NCI-H345 treated with DMSO at 0.1 percent for 48 hours (cell line): ENCODE measurements at regions not wholly inside any gene's neighbourhood (a gene's known extent, or its start where the extent isn't known, plus 50 kb on each side); places are given as distances from the start of the nearest gene placed in this dataset.

Source experiments
- DNase-seq: peaks from one replicate; lab custom pipeline; 2025; ENCODE audit not compliant: unreplicated experiment; lab: John Stamatoyannopoulos, UW

GRCh38 chr10:123450956-123451605 lies 215.1 kb upstream of the GPR26 start:
- DNase-seq: no peak

- no peak for DNase-seq
Observed at GRCh38 chr10:123451618-123452245, 214.4 kb upstream of the GPR26 start.

GRCh38 chr10:123454987-123455386 lies 211.2 kb upstream of the GPR26 start:
- DNase-seq: no peak

GRCh38 chr10:123455861-123456260 lies 210.3 kb upstream of the GPR26 start:
- no peak for DNase-seq

- no peak for DNase-seq
Observed at GRCh38 chr10:123458933-123459332, 207.2 kb upstream of the GPR26 start.

- DNase-seq: no peak
Observed at GRCh38 chr10:123459371-123460091, 206.6 kb upstream of the GPR26 start.

- DNase-seq: no peak
Observed at GRCh38 chr10:123462246-123462645, 203.9 kb upstream of the GPR26 start.

- no peak for DNase-seq
Observed at GRCh38 chr10:123462756-123463155, 203.4 kb upstream of the GPR26 start.

- no peak for DNase-seq
Observed at GRCh38 chr10:123463181-123463580, 203.0 kb upstream of the GPR26 start.

GRCh38 chr10:123463698-123464097 lies 202.5 kb upstream of the GPR26 start:
- DNase-seq: no peak

- no peak for DNase-seq
Observed at GRCh38 chr10:123464430-123465323, 201.5 kb upstream of the GPR26 start.

- no peak for DNase-seq
Observed at GRCh38 chr10:123470336-123470921, 195.7 kb upstream of the GPR26 start.

GRCh38 chr10:123471811-123472210 lies 194.3 kb upstream of the GPR26 start:
- no peak for DNase-seq

- no peak for DNase-seq
Observed at GRCh38 chr10:123472606-123473005, 193.5 kb upstream of the GPR26 start.

- no peak for DNase-seq
Observed at GRCh38 chr10:123474700-123475099, 191.5 kb upstream of the GPR26 start.

- no peak for DNase-seq
Observed at GRCh38 chr10:123475466-123475865, 190.7 kb upstream of the GPR26 start.

GRCh38 chr10:123478116-123478515 lies 188.0 kb upstream of the GPR26 start:
- no peak for DNase-seq

- no peak for DNase-seq
Observed at GRCh38 chr10:123479640-123480039, 186.5 kb upstream of the GPR26 start.

- no peak for DNase-seq
Observed at GRCh38 chr10:123480344-123480743, 185.8 kb upstream of the GPR26 start.

- DNase-seq: no peak
Observed at GRCh38 chr10:123480845-123481244, 185.3 kb upstream of the GPR26 start.

GRCh38 chr10:123484722-123485121 lies 181.4 kb upstream of the GPR26 start:
- no peak for DNase-seq
